GM23338 (cell line): ENCODE measurements at regions not wholly inside any gene's neighbourhood (a gene's known extent, or its start where the extent isn't known, plus 50 kb on each side); places are given as distances from the start of the nearest gene placed in this dataset.

ENCODE experiments used
- ATAC-seq: fragments of 200-7000 bp; cut with Tn5 transposase; 3 replicates; pipeline ENCODE4 v1.9.1; 2020
- DNase-seq: peaks from one replicate; pipeline ENCODE4 v3.0.0-alpha.2; 2015; ENCODE audit warnings: low spot score
- H2AFZ ChIP-seq: fragments of 200-600 bp; sonication (generic); 2 replicates; pipeline ENCODE4 v1.8.0; 2016; ENCODE audit warnings: antibody characterized with exemption, mild to moderate bottlenecking, moderate library complexity
- H3F3A ChIP-seq: fragments of 200-600 bp; sonication (generic); replicated peaks from 2 replicates; pipeline ENCODE4 v1.8.0; 2017; ENCODE audit warnings: antibody characterized with exemption, mixed run types, low read depth
- H3K27ac ChIP-seq: fragments of 200-600 bp; sonication (generic); 2 replicates; pipeline ENCODE4 v1.6.1; 2016; ENCODE audit warnings: low read depth
- H3K27me3 ChIP-seq: fragments of 200-600 bp; sonication (generic); 2 replicates; pipeline ENCODE4 v1.8.0; 2016; ENCODE audit warnings: mild to moderate bottlenecking, mixed run types, moderate library complexity; ENCODE audit not compliant: insufficient read depth
- H3K36me3 ChIP-seq: fragments of 200-600 bp; sonication (generic); 2 replicates; pipeline ENCODE4 v1.8.0; 2016; ENCODE audit warnings: mild to moderate bottlenecking; ENCODE audit not compliant: insufficient read depth
- H3K4me1 ChIP-seq: fragments of 200-600 bp; sonication (generic); 2 replicates; pipeline ENCODE4 v1.8.0; 2016; ENCODE audit warnings: mild to moderate bottlenecking, moderate library complexity; ENCODE audit not compliant: insufficient read depth
- H3K4me2 ChIP-seq: fragments of 200-600 bp; sonication (generic); 2 replicates; pipeline ENCODE4 v1.7.1; 2017; ENCODE audit warnings: mixed run types
- H3K4me3 ChIP-seq: fragments of 200-600 bp; sonication (generic); 2 replicates; pipeline ENCODE4 v1.6.1; 2016; ENCODE audit warnings: mixed run types
- H3K79me2 ChIP-seq: fragments of 200-600 bp; sonication (generic); replicated peaks from 2 replicates; pipeline ENCODE4 v1.8.0; 2017; ENCODE audit warnings: mild to moderate bottlenecking; ENCODE audit not compliant: insufficient read depth
- H3K9me2 ChIP-seq: fragments of 200-600 bp; sonication (generic); 2 replicates; pipeline ENCODE4 v1.8.0; 2017; ENCODE audit not compliant: insufficient read depth
- H4K20me1 ChIP-seq: fragments of 200-600 bp; sonication (generic); replicated peaks from 2 replicates; pipeline ENCODE4 v1.8.0; 2017; ENCODE audit warnings: mild to moderate bottlenecking; ENCODE audit not compliant: insufficient read depth
- H3K27ac Mint-ChIP-seq: 2 replicates; pipeline ENCODE4 v1.8.0; 2020; ENCODE audit warnings: inconsistent platforms, mild to moderate bottlenecking, moderate library complexity, mixed read lengths
- H3K27me3 Mint-ChIP-seq: 3 replicates; pipeline ENCODE4 v1.8.0; 2022; ENCODE audit warnings: low read depth, mild to moderate bottlenecking, moderate library complexity, mixed read lengths, inconsistent platforms; ENCODE audit not compliant: insufficient read depth, poor library complexity
- H3K36me3 Mint-ChIP-seq: 3 replicates; pipeline ENCODE4 v1.8.0; 2021; ENCODE audit warnings: low read depth, mild to moderate bottlenecking, inconsistent platforms, moderate library complexity, mixed read lengths
- H3K4me1 Mint-ChIP-seq: 3 replicates; pipeline ENCODE4 v1.8.0; 2020; ENCODE audit warnings: mild to moderate bottlenecking, inconsistent platforms, mixed read lengths
- H3K4me3 Mint-ChIP-seq: 3 replicates; pipeline ENCODE4 v1.8.0; 2021; ENCODE audit warnings: moderate library complexity, mild to moderate bottlenecking, inconsistent platforms, mixed read lengths
- H3K9me3 Mint-ChIP-seq: 3 replicates; pipeline ENCODE4 v1.8.0; 2020; ENCODE audit warnings: moderate library complexity, mild to moderate bottlenecking, inconsistent platforms, mixed read lengths
- CREB1 ChIP-seq: fragments of 250-450 bp; sonication (Bioruptor Pico); IDR thresholded peaks from 2 replicates; pipeline ENCODE4 v1.5.0; 2020; ENCODE audit warnings: low read depth, mild to moderate bottlenecking, moderate library complexity
- EZH2 ChIP-seq: fragments of 200-600 bp; sonication (generic); IDR thresholded peaks from one replicate; pipeline ENCODE4 v1.8.0; 2017; ENCODE audit warnings: antibody characterized with exemption, mild to moderate bottlenecking, low read depth; ENCODE audit not compliant: unreplicated experiment
- EZH2phosphoT487 ChIP-seq: fragments of 200-600 bp; sonication (generic); IDR thresholded peaks from one replicate; pipeline ENCODE4 v1.8.1; 2018; ENCODE audit warnings: antibody characterized with exemption; ENCODE audit not compliant: unreplicated experiment
- JUNB ChIP-seq: IDR thresholded peaks from one replicate; pipeline ENCODE4 v1.6.1; 2016; ENCODE audit warnings: antibody characterized with exemption; ENCODE audit not compliant: unreplicated experiment
- POLR2AphosphoS5 ChIP-seq: IDR thresholded peaks from 2 replicates; pipeline ENCODE4 v1.6.1; 2016; ENCODE audit warnings: antibody characterized with exemption, low read depth
- STAT1 ChIP-seq: IDR thresholded peaks from one replicate; pipeline ENCODE4 v1.6.1; 2016; ENCODE audit warnings: antibody characterized with exemption; ENCODE audit not compliant: unreplicated experiment
- ZNF114 ChIP-seq: fragments of 250-450 bp; sonication (Bioruptor Pico); IDR thresholded peaks from 2 replicates; pipeline ENCODE4 v1.5.0; 2020; ENCODE audit warnings: mild to moderate bottlenecking, moderate library complexity
- ZNF331 ChIP-seq: fragments of 250-450 bp; sonication (Bioruptor Pico); IDR thresholded peaks from 2 replicates; pipeline ENCODE4 v1.5.0; 2020; ENCODE audit warnings: low read depth, mild to moderate bottlenecking, moderate library complexity
- TF ChIP-seq, protein P1 (sequence below): fragments of 250-450 bp; sonication (Bioruptor Pico); IDR thresholded peaks from 2 replicates; pipeline ENCODE4 v1.5.0; 2020; ENCODE audit warnings: mild to moderate bottlenecking, moderate library complexity
- TF ChIP-seq, protein P2 (sequence below): IDR thresholded peaks from one replicate; pipeline ENCODE4 v1.6.1; 2018; ENCODE audit warnings: antibody characterized with exemption; ENCODE audit not compliant: unreplicated experiment
- TF ChIP-seq, protein P3 (sequence below): IDR thresholded peaks from 2 replicates; pipeline ENCODE4 v1.6.1; 2016; ENCODE audit warnings: antibody characterized with exemption
- TF ChIP-seq, protein P4 (sequence below), 2 experiments: fragments of 200-600 bp in 1 of 2; sonication (generic) in 1 of 2; conservative IDR thresholded peaks; 2 replicates each; pipeline versions ENCODE4 v1.5.1 to v1.6.1; 2016 to 2017; ENCODE audit warnings: antibody characterized with exemption in 2 of 2, low read depth in 2 of 2, mild to moderate bottlenecking in 2 of 2, moderate library complexity in 1 of 2

DNA sequence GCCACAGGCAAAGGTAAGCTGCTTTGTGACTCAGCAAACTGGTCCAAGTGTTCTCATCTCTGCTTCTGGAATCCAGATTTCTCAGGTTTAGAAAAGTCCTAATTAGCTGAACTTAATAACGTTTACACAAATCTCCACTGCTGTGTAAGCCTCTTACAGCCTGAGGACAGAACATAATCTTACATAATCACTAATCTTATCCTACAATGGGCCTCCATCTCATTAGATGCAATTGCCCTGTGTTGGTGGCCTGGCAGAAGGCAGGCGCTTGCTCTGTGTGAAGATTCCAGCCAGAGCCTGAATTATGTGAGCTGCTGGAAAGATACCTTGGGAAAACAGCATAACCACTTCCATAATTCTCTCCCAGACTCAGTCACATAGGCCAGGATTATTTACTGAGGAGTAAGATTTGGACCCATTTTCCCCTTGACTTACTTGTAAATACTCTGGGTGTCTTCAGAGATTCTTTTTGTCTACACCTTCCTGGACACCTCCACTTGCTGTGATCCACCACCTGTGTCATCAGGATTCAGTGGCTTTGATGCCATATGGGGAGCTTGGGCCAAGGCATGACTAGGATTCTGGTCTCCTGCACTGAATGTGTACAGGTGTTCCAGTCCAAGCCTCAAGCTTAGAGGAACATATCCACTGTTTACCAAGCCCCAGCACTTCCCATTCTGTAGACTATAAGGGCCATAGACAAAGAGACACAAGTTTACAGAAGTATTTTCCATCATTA is 104.4 kb downstream of the C6orf118 start:
- ATAC-seq = no peak

More for the DNA sequence above, 104.4 kb downstream of the C6orf118 start:
- H3K27ac Mint-ChIP-seq = no peak overlapping the region
- no peak overlapping the region for H3K27ac ChIP-seq
- H3F3A ChIP-seq = no peaks in the 10 kb centered on the region
- H3K4me2 ChIP-seq = no peak overlapping the region
- H3K4me3 ChIP-seq = no peak overlapping the region
- no peaks in the 10 kb centered on the region for H3K79me2 ChIP-seq
- H3K4me3 Mint-ChIP-seq = no peak overlapping the region
- H3K9me3 Mint-ChIP-seq = peaks cover 25% of the 10 kb centered on the region
- H3K4me1 ChIP-seq = no peaks in the 10 kb centered on the region
- no peaks in the 10 kb centered on the region for H3K27me3 Mint-ChIP-seq
- H4K20me1 ChIP-seq = no peaks in the 10 kb centered on the region
- DNase-seq = no peak
- H3K36me3 Mint-ChIP-seq = no peaks in the 10 kb centered on the region
- no peaks in the 10 kb centered on the region for H3K4me1 Mint-ChIP-seq
- H3K36me3 ChIP-seq = no peaks in the 10 kb centered on the region
- no peak overlapping the region for H2AFZ ChIP-seq
- H3K27me3 ChIP-seq = no peaks in the 10 kb centered on the region
- H3K9me2 ChIP-seq = 0 out of 2 replicates have a peak, but pooled peaks cover 5% of the 10 kb centered on the region
- no peak for TF ChIP-seq EZH2
- TF ChIP-seq, protein P1, sequence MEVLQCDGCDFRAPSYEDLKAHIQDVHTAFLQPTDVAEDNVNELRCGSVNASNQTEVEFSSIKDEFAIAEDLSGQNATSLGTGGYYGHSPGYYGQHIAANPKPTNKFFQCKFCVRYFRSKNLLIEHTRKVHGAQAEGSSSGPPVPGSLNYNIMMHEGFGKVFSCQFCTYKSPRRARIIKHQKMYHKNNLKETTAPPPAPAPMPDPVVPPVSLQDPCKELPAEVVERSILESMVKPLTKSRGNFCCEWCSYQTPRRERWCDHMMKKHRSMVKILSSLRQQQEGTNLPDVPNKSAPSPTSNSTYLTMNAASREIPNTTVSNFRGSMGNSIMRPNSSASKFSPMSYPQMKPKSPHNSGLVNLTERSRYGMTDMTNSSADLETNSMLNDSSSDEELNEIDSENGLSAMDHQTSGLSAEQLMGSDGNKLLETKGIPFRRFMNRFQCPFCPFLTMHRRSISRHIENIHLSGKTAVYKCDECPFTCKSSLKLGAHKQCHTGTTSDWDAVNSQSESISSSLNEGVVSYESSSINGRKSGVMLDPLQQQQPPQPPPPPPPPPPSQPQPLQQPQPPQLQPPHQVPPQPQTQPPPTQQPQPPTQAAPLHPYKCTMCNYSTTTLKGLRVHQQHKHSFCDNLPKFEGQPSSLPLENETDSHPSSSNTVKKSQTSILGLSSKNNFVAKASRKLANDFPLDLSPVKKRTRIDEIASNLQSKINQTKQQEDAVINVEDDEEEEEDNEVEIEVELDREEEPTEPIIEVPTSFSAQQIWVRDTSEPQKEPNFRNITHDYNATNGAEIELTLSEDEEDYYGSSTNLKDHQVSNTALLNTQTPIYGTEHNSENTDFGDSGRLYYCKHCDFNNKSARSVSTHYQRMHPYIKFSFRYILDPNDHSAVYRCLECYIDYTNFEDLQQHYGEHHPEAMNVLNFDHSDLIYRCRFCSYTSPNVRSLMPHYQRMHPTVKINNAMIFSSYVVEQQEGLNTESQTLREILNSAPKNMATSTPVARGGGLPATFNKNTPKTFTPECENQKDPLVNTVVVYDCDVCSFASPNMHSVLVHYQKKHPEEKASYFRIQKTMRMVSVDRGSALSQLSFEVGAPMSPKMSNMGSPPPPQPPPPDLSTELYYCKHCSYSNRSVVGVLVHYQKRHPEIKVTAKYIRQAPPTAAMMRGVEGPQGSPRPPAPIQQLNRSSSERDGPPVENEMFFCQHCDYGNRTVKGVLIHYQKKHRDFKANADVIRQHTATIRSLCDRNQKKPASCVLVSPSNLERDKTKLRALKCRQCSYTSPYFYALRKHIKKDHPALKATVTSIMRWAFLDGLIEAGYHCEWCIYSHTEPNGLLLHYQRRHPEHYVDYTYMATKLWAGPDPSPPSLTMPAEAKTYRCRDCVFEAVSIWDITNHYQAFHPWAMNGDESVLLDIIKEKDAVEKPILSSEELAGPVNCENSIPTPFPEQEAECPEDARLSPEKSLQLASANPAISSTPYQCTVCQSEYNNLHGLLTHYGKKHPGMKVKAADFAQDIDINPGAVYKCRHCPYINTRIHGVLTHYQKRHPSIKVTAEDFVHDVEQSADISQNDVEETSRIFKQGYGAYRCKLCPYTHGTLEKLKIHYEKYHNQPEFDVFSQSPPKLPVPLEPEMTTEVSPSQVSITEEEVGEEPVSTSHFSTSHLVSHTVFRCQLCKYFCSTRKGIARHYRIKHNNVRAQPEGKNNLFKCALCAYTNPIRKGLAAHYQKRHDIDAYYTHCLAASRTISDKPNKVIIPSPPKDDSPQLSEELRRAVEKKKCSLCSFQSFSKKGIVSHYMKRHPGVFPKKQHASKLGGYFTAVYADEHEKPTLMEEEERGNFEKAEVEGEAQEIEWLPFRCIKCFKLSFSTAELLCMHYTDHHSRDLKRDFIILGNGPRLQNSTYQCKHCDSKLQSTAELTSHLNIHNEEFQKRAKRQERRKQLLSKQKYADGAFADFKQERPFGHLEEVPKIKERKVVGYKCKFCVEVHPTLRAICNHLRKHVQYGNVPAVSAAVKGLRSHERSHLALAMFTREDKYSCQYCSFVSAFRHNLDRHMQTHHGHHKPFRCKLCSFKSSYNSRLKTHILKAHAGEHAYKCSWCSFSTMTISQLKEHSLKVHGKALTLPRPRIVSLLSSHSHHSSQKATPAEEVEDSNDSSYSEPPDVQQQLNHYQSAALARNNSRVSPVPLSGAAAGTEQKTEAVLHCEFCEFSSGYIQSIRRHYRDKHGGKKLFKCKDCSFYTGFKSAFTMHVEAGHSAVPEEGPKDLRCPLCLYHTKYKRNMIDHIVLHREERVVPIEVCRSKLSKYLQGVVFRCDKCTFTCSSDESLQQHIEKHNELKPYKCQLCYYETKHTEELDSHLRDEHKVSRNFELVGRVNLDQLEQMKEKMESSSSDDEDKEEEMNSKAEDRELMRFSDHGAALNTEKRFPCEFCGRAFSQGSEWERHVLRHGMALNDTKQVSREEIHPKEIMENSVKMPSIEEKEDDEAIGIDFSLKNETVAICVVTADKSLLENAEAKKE (CRISPR knock-in tag) = no peak
- no peak for TF ChIP-seq ZNF114 (CRISPR knock-in tag)
- TF ChIP-seq EZH2phosphoT487 = no peak
- TF ChIP-seq, protein P2, sequence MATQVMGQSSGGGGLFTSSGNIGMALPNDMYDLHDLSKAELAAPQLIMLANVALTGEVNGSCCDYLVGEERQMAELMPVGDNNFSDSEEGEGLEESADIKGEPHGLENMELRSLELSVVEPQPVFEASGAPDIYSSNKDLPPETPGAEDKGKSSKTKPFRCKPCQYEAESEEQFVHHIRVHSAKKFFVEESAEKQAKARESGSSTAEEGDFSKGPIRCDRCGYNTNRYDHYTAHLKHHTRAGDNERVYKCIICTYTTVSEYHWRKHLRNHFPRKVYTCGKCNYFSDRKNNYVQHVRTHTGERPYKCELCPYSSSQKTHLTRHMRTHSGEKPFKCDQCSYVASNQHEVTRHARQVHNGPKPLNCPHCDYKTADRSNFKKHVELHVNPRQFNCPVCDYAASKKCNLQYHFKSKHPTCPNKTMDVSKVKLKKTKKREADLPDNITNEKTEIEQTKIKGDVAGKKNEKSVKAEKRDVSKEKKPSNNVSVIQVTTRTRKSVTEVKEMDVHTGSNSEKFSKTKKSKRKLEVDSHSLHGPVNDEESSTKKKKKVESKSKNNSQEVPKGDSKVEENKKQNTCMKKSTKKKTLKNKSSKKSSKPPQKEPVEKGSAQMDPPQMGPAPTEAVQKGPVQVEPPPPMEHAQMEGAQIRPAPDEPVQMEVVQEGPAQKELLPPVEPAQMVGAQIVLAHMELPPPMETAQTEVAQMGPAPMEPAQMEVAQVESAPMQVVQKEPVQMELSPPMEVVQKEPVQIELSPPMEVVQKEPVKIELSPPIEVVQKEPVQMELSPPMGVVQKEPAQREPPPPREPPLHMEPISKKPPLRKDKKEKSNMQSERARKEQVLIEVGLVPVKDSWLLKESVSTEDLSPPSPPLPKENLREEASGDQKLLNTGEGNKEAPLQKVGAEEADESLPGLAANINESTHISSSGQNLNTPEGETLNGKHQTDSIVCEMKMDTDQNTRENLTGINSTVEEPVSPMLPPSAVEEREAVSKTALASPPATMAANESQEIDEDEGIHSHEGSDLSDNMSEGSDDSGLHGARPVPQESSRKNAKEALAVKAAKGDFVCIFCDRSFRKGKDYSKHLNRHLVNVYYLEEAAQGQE = no peak
- TF ChIP-seq JUNB = no peak
- TF ChIP-seq POLR2AphosphoS5 = no peak
- no peak for TF ChIP-seq CREB1 (CRISPR knock-in tag)
- TF ChIP-seq, protein P3, sequence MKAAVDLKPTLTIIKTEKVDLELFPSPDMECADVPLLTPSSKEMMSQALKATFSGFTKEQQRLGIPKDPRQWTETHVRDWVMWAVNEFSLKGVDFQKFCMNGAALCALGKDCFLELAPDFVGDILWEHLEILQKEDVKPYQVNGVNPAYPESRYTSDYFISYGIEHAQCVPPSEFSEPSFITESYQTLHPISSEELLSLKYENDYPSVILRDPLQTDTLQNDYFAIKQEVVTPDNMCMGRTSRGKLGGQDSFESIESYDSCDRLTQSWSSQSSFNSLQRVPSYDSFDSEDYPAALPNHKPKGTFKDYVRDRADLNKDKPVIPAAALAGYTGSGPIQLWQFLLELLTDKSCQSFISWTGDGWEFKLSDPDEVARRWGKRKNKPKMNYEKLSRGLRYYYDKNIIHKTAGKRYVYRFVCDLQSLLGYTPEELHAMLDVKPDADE = no peak
- TF ChIP-seq, protein P4, sequence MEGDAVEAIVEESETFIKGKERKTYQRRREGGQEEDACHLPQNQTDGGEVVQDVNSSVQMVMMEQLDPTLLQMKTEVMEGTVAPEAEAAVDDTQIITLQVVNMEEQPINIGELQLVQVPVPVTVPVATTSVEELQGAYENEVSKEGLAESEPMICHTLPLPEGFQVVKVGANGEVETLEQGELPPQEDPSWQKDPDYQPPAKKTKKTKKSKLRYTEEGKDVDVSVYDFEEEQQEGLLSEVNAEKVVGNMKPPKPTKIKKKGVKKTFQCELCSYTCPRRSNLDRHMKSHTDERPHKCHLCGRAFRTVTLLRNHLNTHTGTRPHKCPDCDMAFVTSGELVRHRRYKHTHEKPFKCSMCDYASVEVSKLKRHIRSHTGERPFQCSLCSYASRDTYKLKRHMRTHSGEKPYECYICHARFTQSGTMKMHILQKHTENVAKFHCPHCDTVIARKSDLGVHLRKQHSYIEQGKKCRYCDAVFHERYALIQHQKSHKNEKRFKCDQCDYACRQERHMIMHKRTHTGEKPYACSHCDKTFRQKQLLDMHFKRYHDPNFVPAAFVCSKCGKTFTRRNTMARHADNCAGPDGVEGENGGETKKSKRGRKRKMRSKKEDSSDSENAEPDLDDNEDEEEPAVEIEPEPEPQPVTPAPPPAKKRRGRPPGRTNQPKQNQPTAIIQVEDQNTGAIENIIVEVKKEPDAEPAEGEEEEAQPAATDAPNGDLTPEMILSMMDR (conservative IDR thresholded peaks at IDR 0.05; ENCODE audit: low read depth in 2 of 2) = no peak
- no peak for TF ChIP-seq ZNF331 (CRISPR knock-in tag)
- TF ChIP-seq STAT1 = no peak
